Stimulated activated CD8-positive, alpha-beta memory T cell treated with anti-CD3 and anti-CD28 coated beads, Interleukin-12 subunit alpha, Interleukin-12 subunit beta, amount 100 ng/mL, for 1 hour (primary cell): ENCODE measurements at regions not wholly inside any gene's neighbourhood (a gene's known extent, or its start where the extent isn't known, plus 50 kb on each side); places are given as distances from the start of the nearest gene placed in this dataset.

Source experiments
- DNase-seq: peaks from one replicate; pipeline ENCODE4 v3.0.0-alpha.2; 2020; ENCODE audit warnings: low read depth

DNA sequence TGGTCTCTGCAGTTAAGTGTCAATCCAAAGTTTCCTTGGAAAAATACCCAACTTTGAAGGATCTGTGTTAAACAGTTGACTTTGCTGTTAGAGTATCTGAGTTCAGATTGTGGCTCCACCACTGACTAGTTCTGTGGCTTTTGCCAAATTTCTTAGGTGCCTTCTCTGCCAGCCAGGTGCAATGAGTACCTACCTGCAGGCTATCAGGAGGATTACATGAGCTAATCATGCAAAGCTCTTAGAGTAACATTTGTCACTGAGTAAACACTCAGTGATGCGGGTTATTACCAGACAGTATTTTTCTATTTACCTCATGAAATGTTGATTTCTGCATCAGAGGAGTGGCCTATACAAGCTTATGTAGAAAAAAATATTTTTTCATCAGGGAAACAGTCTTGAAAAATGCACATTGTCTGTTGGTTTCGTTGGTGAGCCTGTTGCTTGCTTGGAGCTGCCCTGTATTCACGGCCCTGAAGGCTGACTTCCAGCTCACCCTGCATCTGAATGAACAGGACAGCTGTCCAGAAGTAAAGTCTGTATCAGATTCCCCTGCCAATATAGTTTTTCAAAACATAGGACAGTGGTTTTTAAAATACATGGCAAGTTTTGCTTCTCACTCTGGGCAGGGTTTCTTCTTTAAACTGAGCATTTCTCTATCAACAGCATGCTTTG lies 235.1 kb downstream of the CDCA7 start:
- DNase-seq = no peak

DNA sequence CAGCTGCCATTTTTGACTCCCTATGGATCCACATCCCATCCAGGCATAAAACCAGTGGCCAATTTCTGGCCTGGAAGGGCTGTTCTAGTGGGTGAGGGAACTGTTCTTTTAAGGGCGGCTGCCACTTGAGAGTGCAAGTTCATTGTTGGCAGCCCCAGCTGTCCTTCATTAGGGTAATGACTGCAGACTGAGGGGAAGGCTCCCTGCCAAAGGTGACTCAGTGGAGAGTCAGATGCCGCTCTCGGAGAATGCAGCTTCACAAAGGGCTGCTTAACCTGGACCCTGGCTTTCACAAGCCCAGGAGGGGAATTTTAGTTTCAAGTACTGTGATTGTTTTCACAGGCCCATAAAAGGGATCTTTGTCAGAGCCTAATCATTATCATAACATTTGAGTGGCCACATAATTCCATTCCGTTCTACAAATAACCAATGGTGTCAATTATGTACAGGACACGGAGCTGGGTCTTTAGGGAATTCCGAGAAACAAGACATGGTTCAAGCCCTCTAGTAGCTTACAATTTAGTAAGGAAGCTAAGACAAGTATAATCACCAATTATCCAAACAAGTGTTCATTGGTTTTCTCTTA lies 235.7 kb downstream of the CDCA7 start:
- DNase-seq = no peak

DNA sequence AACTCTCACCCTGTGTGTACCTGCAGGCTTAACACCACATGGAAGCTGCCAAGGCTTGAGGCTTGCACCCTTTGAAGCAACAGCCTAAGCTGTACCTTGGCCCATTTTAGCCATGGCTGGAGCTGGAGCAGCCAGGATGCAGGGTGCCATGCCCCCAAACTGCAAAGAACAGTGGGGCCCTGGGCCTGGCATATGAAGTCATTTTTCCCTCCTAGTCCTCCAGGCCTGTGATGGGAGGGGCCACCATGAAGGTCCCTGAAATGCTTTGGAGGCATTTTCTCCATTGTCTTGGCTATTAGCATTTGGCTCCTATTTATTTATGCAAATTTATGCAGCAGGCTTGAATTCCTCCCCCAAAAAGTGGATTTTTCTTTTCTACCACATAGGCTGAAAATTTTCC lies 238.4 kb downstream of the CDCA7 start:
- no peak for DNase-seq

DNA sequence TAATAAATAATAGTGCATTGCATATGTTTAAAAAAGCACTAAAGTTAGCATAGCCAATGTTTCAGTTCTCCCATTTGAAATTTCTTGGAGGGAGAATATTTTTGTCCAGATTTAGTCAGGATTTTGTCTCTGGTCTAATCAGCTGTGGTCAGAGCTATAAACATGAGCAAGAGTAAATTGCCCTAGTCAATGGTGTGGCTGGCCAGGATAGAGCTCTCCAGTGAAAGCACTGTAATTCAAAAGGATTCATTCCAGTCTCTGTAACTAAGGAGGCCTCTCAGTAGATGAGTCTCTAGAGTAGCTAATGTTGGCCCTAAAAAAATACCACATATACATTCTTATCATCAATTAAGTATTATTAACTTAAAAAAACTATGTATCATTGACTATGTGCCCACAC lies 241.6 kb downstream of the CDCA7 start:
- DNase-seq = no peak

DNA sequence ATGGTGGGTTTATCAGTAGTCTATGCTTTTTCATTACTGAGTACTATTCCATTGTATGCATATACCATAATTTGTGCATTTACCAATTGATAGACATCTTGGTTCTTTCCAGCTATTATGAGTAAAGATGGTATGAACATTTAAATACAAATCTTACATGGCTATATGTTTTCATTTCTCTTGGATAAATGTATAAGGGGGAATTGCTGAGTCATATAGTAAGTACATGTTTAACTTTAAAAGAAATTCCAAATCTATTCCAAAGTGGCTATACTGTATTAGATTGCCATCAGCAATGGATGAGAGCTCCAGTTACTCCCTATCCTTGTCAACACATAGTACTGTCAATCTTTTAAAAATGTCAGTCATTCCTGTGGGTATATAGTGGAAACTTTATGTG lies 243.9 kb downstream of the CDCA7 start:
- DNase-seq = no peak

DNA sequence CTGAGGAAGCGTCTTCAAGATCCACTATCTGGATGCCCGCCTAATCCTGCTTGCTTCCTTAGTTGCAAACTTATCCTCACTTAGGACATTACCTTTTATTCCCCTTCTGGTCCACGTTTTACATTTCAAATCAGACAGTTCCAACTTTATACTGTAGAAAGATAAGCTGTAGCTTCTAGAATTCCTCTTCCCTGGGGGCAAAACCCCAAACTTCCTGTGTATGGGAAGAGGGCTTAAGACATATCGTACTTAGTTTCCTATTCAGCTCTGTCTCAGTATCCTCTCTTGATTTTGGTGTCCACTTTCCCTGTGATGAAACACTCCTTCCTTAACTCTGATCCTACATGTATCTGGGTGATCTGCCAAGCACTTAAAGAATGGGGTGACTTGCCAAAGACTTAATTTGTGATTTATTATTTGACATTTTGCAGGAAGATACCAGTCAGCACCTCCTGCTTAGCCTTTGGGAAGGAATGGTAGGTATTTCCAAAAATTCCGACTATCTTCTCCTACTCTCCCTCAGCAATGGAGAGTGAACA lies 245.2 kb downstream of the CDCA7 start:
- DNase-seq = no peak

DNA sequence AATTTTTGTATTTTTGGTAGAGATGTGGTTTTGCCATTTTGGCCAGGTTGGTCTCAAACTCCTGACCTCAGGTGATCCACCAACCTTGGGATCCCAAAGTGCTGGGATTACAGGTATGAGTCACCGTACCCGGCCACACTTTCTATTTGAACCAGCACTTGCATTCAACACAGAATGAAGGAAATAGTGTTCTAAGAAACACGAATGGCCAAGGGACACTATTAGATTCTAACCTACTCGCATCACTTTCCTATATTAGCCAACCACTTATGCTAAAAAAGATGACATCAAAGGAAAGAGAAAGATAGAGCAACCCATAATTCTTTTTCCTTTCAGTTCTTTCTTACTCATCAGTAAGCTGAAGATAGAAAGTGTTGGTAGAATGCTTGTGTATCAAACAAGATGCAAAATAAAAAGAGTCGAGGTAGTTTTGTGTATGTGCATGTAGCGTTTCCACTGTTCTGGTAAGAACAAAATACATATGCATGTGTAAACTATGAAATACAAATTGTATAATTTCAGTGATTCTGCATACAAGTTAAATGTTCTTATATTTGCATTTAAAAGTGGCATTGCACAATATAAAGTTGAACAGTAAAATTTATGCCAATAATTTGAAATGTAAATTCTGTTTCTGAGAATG lies 247.6 kb downstream of the CDCA7 start:
- DNase-seq = no peak

DNA sequence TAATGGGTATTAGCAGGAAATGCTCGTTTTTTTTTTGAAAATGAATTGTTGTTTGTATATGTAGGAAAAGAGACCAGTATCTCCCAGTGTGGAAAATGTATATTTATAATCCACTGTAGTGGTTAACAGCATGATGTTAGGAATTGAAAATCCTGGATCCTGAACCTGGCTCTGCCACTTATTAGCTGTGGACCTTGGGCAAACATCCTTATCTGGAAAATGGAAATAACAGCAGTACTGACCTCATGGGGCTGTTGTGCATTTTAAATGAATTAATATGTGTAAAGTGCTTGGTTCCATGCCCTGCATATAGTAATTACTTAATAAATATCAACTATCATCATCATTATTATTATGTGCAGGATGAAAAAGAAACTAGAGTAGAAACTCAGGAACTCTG lies 251.3 kb downstream of the CDCA7 start:
- no peak for DNase-seq

DNA sequence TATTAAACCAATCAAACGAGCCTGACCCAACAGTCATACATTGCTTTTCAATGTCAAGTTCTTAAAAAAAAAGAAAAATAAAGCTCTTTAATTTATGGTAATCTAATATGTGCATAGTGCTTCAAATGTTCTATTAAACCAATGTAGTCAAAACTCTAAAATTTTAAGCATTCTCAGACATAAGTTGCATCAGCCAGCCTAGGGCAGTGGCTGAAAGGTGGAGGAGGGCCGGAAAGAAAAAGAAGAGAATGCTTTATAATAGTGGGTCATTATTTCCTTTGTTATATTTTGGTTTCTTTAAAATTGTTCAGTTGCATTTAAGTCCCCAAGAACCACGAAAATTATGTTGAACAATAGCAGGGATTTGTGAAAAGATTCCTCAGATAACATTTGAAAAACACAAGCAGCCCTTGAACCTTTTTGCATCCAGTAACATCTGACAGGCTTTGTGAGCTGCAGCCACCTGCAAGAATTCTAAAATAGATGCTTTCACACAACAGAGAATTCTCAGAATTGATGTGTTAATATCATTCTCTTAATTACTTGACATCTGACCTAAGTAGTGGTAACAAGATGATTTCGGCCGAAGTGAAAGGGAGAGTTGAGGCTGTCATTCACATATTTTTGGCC lies 252.1 kb downstream of the CDCA7 start:
- no peak for DNase-seq

DNA sequence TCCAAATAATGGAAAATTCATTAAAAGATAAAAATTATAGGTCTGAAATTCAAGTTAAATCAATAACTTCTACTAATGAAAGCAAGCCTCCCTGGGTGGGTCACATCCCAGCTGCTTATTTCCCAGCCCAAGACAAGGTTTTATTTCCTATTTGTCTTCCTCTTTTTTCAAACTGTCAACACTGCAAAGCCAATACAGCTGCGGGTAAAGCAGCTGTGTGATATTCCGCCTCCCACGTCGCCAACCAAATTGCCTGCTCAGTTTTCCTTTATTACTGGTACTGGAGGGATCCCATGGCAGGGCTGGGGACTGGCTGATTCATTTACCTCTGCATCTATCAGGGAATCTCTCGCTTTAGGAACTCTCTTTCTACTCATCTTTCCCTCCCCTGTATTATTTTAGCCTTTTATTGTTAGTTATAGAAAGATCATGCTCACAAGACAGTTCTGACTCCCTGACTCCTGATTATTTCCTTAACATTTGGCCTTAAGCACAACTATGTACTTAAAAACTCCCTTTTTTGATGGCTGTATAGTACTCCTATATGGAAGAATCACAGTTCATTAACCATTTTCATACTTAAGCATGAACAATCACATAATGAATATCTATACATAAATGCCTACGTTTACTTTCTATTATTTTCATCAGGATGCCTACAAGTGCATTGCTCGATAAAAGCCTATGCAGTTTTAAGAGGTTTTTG lies 253.1 kb downstream of the CDCA7 start:
- DNase-seq = no peak

DNA sequence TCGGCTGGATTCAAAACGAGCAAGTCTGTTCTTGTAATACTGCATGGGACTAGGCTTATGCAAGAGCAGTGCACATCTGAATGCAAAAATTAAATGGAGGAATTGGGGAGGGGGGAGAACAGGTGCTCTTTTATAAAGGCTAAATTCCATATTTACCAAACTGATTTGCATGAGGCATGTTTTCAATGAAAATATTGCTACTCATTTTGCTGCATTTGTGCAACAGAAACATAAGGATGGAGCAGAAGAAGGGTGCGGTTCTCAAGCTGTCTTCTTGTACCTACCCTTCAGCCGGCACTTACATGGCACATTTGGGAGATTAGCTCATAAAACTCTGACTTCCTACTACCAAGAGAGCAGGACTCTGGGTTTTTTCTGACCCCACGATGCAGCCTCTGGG lies 256.4 kb downstream of the CDCA7 start:
- DNase-seq = no peak

DNA sequence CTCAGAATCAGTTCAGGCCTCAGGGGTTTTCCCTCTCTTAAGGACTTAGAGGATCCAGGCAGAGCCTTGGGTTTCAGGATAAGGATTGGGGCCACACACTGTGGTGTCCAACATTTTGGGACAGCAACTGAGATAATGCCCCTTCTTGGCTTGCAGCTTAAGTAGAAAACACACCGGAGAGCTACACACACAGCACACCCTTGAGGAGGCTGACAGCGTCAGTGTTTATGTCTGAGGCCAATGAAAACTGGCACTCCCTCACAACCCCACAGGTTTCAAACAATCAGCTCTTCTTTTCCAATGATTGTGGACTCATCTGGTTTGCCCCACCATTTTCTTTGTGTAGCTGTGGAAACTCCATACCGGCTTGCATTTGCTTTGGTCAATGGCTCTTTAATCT lies 257.7 kb downstream of the CDCA7 start:
- DNase-seq = no peak

DNA sequence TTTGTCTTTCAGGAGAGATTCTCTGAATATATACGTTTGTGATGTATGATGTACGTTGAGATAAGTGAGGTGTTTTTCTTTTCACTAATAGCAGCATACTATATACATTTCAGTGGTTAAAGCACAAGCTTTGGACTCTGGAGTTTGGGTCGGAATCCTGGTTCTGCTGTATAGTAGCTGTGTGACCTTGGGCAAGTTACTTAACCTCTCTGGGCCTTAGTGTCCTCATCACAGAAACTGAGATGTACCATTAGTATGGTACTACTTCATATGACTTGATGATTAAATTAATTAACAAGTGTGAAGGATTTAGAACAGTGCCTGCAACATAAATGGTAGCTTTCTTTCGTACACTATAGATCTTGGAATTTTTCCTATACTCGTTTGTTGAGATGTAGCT lies 258.7 kb downstream of the CDCA7 start:
- DNase-seq = no peak

DNA sequence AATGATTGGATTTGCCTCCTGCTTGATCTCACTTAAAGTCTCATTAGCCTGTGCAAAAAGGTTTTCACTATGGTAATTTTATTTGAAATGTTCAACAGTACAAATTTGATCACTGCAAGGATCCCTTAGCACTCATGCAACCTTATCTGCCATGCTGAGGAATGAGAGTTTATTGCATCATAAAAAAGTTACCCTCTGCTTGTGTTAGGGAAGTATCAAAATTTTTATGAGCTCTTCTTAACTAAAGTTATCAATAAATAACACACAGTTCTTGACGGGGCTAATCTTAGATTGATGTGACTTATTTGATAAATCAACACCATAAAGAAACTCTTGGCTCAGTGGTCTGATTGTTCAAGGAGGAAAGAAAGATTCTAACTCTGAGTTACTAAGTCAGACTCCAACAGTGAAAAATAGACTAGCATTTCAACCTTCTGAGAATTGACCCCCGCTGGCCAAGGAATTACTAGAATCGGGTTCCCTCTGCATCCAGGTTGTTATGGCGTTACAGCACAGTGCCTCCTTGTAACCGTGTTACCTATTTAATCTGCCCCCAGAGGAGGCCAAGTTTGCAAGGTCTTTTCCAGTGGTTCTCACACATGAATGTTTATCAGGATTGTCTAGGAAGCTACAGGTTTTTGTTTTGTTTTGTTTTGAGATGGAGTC lies 259.7 kb downstream of the CDCA7 start:
- DNase-seq = no peak

DNA sequence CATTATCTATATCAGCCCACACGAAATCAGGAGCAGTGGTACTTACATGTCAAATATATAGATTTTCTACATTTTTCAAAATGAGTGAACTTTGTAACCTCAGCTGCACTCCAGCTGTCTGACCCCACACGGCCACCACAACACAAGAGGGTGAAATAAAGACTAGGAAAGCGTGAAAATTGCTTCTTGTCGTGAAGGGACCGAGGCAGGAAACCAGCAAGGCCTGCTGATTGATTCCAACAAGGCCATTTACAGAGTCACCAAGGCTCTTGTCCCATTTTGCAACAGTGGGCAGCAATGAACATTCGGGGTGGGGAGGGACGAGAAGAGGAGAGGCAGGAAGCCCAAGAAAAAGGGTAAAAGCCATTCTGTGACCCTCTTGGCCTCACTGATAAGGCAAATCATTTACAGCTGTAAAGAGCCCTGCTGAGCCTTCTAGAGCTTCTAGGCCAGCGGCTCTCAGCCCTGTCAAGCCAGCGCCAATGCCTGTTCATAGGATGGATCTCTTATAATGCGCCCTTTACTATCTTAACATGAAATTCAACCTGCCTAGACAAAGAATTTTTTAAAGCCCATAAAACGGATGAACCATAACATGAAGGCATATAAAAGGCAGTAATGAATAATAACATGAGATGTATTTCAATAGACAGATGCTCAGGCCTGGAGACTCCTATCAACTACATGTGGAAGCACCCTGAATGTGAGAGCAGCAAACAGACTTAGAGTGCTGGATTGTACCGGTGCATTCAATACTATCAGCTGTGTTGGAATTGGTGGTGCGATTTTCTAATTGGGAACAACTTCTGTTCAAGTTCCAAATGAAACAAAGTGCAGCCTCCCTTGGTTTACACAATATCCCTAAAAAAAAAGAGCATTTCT lies 269.0 kb downstream of the CDCA7 start:
- DNase-seq = no peak

DNA sequence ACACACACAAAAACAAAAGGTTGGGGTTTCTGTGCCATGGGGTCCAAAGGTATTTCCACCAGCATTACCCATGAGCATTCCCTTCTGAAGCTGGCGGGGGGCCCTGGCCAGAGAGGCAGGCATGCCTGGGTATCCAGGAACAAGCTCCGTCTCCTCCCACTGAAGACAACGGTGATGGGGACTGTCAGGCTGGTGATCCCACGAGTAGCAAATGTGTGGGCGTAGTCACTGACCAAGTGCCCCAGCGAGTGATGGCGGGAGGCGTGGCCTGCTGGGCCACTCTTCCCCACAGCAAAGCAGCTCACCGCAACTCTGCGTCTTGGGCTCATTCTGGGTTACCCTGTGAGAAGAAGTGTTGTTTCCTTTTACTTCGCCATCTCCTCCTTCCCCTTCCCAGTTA lies 270.6 kb downstream of the CDCA7 start:
- no peak for DNase-seq

DNA sequence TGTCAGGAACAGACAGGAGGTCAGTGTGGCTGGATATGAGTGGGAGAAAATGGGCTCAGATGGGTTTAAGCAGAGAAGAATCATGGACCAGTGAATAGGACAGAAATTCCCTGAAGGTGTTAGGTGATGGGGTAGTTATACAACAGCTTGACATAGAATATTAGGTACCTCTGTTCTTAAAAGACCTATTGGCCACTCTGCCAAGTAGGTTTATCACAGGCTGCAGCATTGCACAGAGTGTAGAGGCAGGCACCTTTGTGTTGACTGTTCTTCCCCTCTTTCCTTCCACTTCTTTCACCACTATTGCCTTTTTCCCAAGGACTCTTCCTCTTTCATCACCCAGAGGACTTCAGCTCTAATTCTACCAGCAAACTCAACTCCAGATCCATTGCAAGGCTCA lies 274.4 kb downstream of the CDCA7 start:
- DNase-seq = no peak

DNA sequence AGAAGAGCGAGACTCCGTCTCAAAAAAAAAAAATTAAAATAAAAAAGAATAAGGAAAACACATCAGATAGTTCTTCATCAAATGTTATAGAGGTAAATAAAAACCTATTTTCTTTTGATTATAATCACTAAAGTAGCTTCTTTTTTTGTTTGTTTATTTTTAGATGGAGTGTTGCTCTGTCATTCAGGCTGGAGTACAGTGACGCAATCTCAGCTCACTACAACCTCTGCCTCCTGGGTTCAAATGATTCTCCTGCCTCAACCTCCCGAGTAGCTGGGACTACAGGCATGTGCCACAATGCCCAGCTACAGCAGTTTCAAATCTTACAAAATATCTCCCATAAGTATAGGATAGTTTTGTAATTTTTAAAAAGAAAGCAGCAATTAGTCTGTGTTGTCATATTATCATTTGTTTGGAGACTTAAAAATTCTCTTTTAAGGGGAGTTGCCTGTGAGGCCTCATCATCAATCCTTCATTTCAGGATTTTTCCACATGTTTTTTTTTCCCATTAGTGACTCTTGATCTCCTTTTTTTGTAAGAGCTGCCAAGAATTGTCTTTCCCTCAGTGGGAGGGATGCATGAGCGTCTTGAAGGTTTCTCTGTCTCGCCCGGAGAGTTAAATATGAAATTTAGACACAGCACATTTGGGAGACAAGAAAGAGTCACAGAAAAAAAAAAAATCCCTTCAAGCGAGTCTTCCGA lies 275.9 kb downstream of the CDCA7 start:
- no peak for DNase-seq

DNA sequence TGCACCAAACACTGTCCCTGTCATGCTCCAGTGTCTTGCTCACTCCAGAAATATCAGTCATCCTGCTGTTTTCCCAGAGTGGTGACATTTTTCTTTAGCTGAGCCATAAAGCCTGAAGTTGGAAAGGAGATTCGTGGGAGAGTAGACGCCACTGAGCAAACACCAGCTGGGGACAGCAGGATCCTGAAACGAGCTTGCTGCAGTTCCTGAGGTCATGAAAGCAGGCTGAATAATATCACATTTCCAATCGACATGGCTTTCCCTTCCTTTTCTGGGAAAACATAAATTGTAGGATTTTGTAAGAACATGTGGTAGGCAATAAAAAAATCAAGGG lies 276.4 kb downstream of the CDCA7 start:
- DNase-seq = no peak

DNA sequence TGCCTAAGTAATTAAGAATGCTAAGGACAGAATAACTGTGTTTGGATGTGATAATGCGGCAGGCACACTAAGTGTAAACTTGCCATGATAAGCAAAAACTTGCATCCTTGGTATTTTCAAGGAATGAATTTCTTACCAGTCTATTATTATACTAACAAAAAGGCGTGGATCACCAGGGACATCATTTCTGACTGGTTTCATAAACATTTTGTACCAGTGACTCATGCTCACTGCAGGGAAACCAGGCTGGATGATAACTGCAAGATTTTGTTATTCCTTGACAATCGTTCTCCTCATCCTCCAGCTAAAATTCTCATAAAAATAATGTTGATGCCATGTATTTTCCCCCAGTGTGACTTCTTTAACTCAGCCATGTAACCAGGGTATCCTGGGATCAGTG lies 289.5 kb downstream of the CDCA7 start:
- no peak for DNase-seq
